ENCODE measurements at regions not wholly inside any gene's neighbourhood (a gene's known extent, or its start where the extent isn't known, plus 50 kb on each side); places are given as distances from the start of the nearest gene placed in this dataset.

GRCh38 chr3:151560738-151561137 is 99.9 kb upstream of the IGSF10 start:
- Mint-ChIP-seq H3K4me1 (peaks cover 37% of the 10 kb centered on the region), H3K27me3 (ENCODE audit: insufficient read depth) (no peaks in the 10 kb centered on the region), H3K9me3 (no peaks in the 10 kb centered on the region), H3K27ac (no peak overlapping the region), H3K36me3 (ENCODE audit: low read depth) (no peaks in the 10 kb centered on the region), H3K4me3 (no peak overlapping the region)
- Histone ChIP-seq H3K36me3 (ENCODE audit: control insufficient read depth, insufficient read depth, low read length) (no peaks in the 10 kb centered on the region), H3K9ac (ENCODE audit: extremely low read depth, low read length, poor library complexity, severe bottlenecking) (no peak overlapping the region), H3K9me3 (ENCODE audit: control insufficient read depth, low read length) (no peaks in the 10 kb centered on the region), H3K4me1 (ENCODE audit: control insufficient read depth, insufficient read depth, low read length) (peaks cover 7% of the 10 kb centered on the region), H3K27me3 (ENCODE audit: control insufficient read depth, insufficient read depth, low read length, poor library complexity, severe bottlenecking) (no peaks in the 10 kb centered on the region), H3K4me3 (ENCODE audit: low read length) (no peak overlapping the region), H3K27ac (ENCODE audit: low read depth, low read length) (no peak overlapping the region)
- no peak for TF ChIP-seq CTCF (conservative IDR thresholded peaks at IDR 0.05)
- 90% methylated on average over 2 of the region's 2 CpGs; no CpG with 5 or more reads in 1 of the 2 experiments for WGBS, 2 experiments (ENCODE audit: insufficient coverage in 1 of 2, insufficient read length in 1 of 2)
- DNase-seq = no peak

- no peak overlapping the region for H3K27ac ChIP-seq (ENCODE audit: low read depth, low read length)
- TF ChIP-seq CTCF (conservative IDR thresholded peaks at IDR 0.05) = no peak
- H3K4me3 ChIP-seq (ENCODE audit: low read length) = no peak overlapping the region
- Mint-ChIP-seq H3K4me1 (peaks cover 38% of the 10 kb centered on the region), H3K9me3 (no peaks in the 10 kb centered on the region), H3K27me3 (ENCODE audit: insufficient read depth) (no peaks in the 10 kb centered on the region), H3K27ac (no peak overlapping the region), H3K36me3 (ENCODE audit: low read depth) (no peaks in the 10 kb centered on the region), H3K4me3 (no peak overlapping the region)
- no peaks in the 10 kb centered on the region for H3K9me3 ChIP-seq (ENCODE audit: control insufficient read depth, low read length)
- H3K27me3 ChIP-seq (ENCODE audit: control insufficient read depth, insufficient read depth, low read length, poor library complexity, severe bottlenecking) = no peaks in the 10 kb centered on the region
- WGBS, 2 experiments (ENCODE audit: insufficient coverage in 1 of 2, insufficient read length in 1 of 2) = 85 to 92% methylated on average over 5 of the region's 5 CpGs
- H3K9ac ChIP-seq (ENCODE audit: extremely low read depth, low read length, poor library complexity, severe bottlenecking) = no peak overlapping the region
- peaks cover 10% of the 10 kb centered on the region for H3K4me1 ChIP-seq (ENCODE audit: control insufficient read depth, insufficient read depth, low read length)
- no peak for DNase-seq
- H3K36me3 ChIP-seq (ENCODE audit: control insufficient read depth, insufficient read depth, low read length) = no peaks in the 10 kb centered on the region
These were observed 98.9 kb upstream of the IGSF10 start for GRCh38 chr3:151559736-151560135.

DNA sequence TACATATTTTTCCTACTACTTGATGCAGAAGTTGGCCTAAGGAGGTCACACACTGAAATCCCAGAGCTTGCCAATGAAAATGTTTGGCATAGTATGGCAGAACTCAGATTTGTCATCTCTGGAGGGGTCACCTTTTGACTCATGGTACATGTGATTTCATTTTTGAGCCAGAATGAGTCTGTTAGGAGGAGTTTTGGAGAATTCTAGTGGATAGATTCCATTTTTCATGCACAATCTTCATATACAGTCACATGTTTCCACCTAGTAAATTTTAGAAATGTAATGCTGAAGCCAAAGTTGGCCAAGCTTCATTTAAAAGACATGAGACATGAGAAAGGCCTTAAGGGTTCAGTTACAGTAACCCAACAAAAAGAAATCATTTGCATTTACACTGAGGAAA is 97.8 kb upstream of the IGSF10 start:
- Mint-ChIP-seq H3K9me3 (no peaks in the 10 kb centered on the region), H3K4me3 (no peak overlapping the region), H3K36me3 (ENCODE audit: low read depth) (no peaks in the 10 kb centered on the region), H3K4me1 (peaks cover 38% of the 10 kb centered on the region), H3K27me3 (ENCODE audit: insufficient read depth) (no peaks in the 10 kb centered on the region), H3K27ac (no peak overlapping the region)
- H3K36me3 ChIP-seq (ENCODE audit: control insufficient read depth, insufficient read depth, low read length) = no peaks in the 10 kb centered on the region
- TF ChIP-seq CTCF (conservative IDR thresholded peaks at IDR 0.05) = no peak
- H3K9ac ChIP-seq (ENCODE audit: extremely low read depth, low read length, poor library complexity, severe bottlenecking) = no peak overlapping the region
- no peak overlapping the region for H3K4me3 ChIP-seq (ENCODE audit: low read length)
- no peak for DNase-seq
- no peak overlapping the region for H3K27ac ChIP-seq (ENCODE audit: low read depth, low read length)
- peaks cover 10% of the 10 kb centered on the region for H3K4me1 ChIP-seq (ENCODE audit: control insufficient read depth, insufficient read depth, low read length)
- H3K9me3 ChIP-seq (ENCODE audit: control insufficient read depth, low read length) = no peaks in the 10 kb centered on the region
- no peaks in the 10 kb centered on the region for H3K27me3 ChIP-seq (ENCODE audit: control insufficient read depth, insufficient read depth, low read length, poor library complexity, severe bottlenecking)
